Endothelial cell of umbilical vein (primary cell): ENCODE measurements at regions not wholly inside any gene's neighbourhood (a gene's known extent, or its start where the extent isn't known, plus 50 kb on each side); places are given as distances from the start of the nearest gene placed in this dataset.

Experiments used
- BruUV-seq: library from RNA; stranded (reverse); fragments of 400-500 nt; replicated peaks from 2 replicates; lab custom pipeline; 2021; lab: Mats Ljungman, UMichigan
- CTCF ChIA-PET: fragments of 300-600, 350-600 bp; sonication (Branson Sonifier 250); formaldehyde crosslinking; loops from one replicate; lab custom pipeline; 2021; ENCODE audit warnings: antibody characterized with exemption, inconsistent platforms; lab: Charles Lee
- POLR2A ChIA-PET: fragments of 300-600, 350-600 bp; sonication (Branson Sonifier 250); formaldehyde crosslinking; loops from one replicate; lab custom pipeline; 2021; ENCODE audit warnings: antibody characterized with exemption, inconsistent platforms; lab: Charles Lee
- DNase-seq: peaks from one replicate; pipeline ENCODE4 v3.0.0-alpha.2; 2011; ENCODE audit warnings: low read depth, low spot score
- FAIRE-seq: peaks from 2 replicates; lab custom pipeline; 2011; peaks lifted over from hg19 to GRCh38; lab: Jason Lieb, UNC
- H2AFZ ChIP-seq: 2 replicates; pipeline ENCODE4 v1.6.0; 2012; ENCODE audit warnings: low read depth, low read length, control low read depth, inconsistent platforms
- H3K27ac ChIP-seq: 2 replicates; pipeline ENCODE4 v1.5.1; 2011; ENCODE audit warnings: low read depth, mild to moderate bottlenecking, control low read depth, low read length, moderate library complexity; ENCODE audit not compliant: insufficient read depth
- H3K27me3 ChIP-seq, 2 experiments: 2 replicates each; pipeline versions ENCODE4 v1.6.0 to v1.6.1; 2011; ENCODE audit warnings: low read length in 2 of 2, mixed read lengths in 1 of 2; ENCODE audit not compliant: control insufficient read depth in 2 of 2, insufficient read depth in 2 of 2
- H3K36me3 ChIP-seq, 2 experiments: 2 replicates in 1 of 2; 3 replicates in 1 of 2; pipeline ENCODE4 v1.5.1; 2011; ENCODE audit warnings: low read length in 2 of 2, mild to moderate bottlenecking in 1 of 2, moderate library complexity in 1 of 2; ENCODE audit not compliant: control insufficient read depth in 2 of 2, insufficient read depth in 2 of 2; ENCODE audit errors: extremely low read depth in 1 of 2
- H3K4me1 ChIP-seq: 3 replicates; pipeline ENCODE4 v1.5.1; 2011; ENCODE audit warnings: mild to moderate bottlenecking, low read length; ENCODE audit not compliant: control insufficient read depth, insufficient read depth; ENCODE audit errors: extremely low read depth
- H3K4me2 ChIP-seq: 2 replicates; pipeline ENCODE4 v1.6.1; 2011; ENCODE audit warnings: low read length, control low read depth, mixed read lengths; ENCODE audit not compliant: insufficient read depth
- H3K4me3 ChIP-seq, 3 experiments: fragments of 200-600 bp in 1 of 3; sonication (generic), shearing (Covaris generic) in 1 of 3; replicated peaks in 1 of 3; 2 replicates each; pipeline ENCODE4 v1.5.1; 2011 to 2016; ENCODE audit warnings: control low read depth in 3 of 3, low read length in 3 of 3, mild to moderate bottlenecking in 2 of 3, inconsistent platforms in 1 of 3, low read depth in 1 of 3, moderate library complexity in 1 of 3; ENCODE audit not compliant: insufficient read depth in 1 of 3
- H3K79me2 ChIP-seq: 2 replicates; pipeline ENCODE4 v1.6.0; 2012; ENCODE audit warnings: low read length, inconsistent platforms; ENCODE audit not compliant: control insufficient read depth, insufficient read depth
- H3K9ac ChIP-seq: replicated peaks from 2 replicates; pipeline ENCODE3; 2011; ENCODE audit warnings: low read length, control low read depth; ENCODE audit not compliant: insufficient read depth; ENCODE audit errors: extremely low read depth
- H3K9me1 ChIP-seq: replicated peaks from 3 replicates; pipeline ENCODE4 v1.6.0; 2011; ENCODE audit warnings: mild to moderate bottlenecking, low read length; ENCODE audit not compliant: control insufficient read depth, insufficient read depth; ENCODE audit errors: extremely low read depth
- H3K9me3 ChIP-seq: replicated peaks from 2 replicates; pipeline ENCODE4 v1.5.1; 2012; ENCODE audit warnings: low read length, inconsistent platforms; ENCODE audit not compliant: control insufficient read depth, insufficient read depth
- H4K20me1 ChIP-seq: replicated peaks from 2 replicates; pipeline ENCODE3; 2011; ENCODE audit warnings: mild to moderate bottlenecking, low read length; ENCODE audit not compliant: control insufficient read depth, insufficient read depth; ENCODE audit errors: extremely low read depth
- CTCF ChIP-seq, 2 donors: IDR thresholded peaks; 1 replicate in 1 of 2; 2 replicates in 1 of 2; pipeline ENCODE4 v1.5.1; 2011; ENCODE audit warnings: low read length in 2 of 2, mild to moderate bottlenecking in 2 of 2, moderate library complexity in 2 of 2, control low read depth in 1 of 2, inconsistent platforms in 1 of 2, low read depth in 1 of 2; ENCODE audit not compliant: insufficient read depth in 1 of 2; ENCODE audit errors: extremely low read depth in 1 of 2
- FOS ChIP-seq: IDR thresholded peaks from 2 replicates; pipeline ENCODE4 v1.6.1; 2011; ENCODE audit warnings: mild to moderate bottlenecking, low read length, moderate library complexity, borderline replicate concordance; ENCODE audit not compliant: insufficient read depth
- GATA2 ChIP-seq: IDR thresholded peaks from 2 replicates; pipeline ENCODE4 v1.7.0; 2011; ENCODE audit warnings: low read depth, mild to moderate bottlenecking, moderate library complexity, mixed read lengths, low read length; ENCODE audit not compliant: insufficient read length, insufficient read depth
- JUN ChIP-seq: IDR thresholded peaks from 2 replicates; pipeline ENCODE4 v1.6.1; 2011; ENCODE audit warnings: borderline replicate concordance, low read depth; ENCODE audit not compliant: insufficient read length, insufficient read depth
- MAX ChIP-seq: IDR thresholded peaks from 2 replicates; pipeline ENCODE4 v1.6.1; 2011; ENCODE audit not compliant: insufficient read depth, insufficient read length
- MYC ChIP-seq: IDR thresholded peaks from one replicate; pipeline ENCODE4 v1.6.1; 2011; ENCODE audit warnings: mild to moderate bottlenecking, low read depth, low read length
- POLR2A ChIP-seq: IDR thresholded peaks from 2 replicates; pipeline ENCODE4 v1.6.1; 2012; ENCODE audit warnings: low read depth, mild to moderate bottlenecking, control low read depth, low read length
- POLR2AphosphoS5 ChIP-seq: IDR thresholded peaks from 2 replicates; pipeline ENCODE4 v1.6.1; 2012; ENCODE audit warnings: low read depth, mild to moderate bottlenecking, control low read depth, low read length, moderate library complexity; ENCODE audit not compliant: insufficient read depth
- dilution Hi-C: fragments of 300-500 bp; cut with MboI; formaldehyde crosslinking; loops from one replicate; pipeline ENCODE4 v1.15.0; 2019; ENCODE audit warnings: low sequenced_read_pairs; ENCODE audit not compliant: extremely low pct_ligation_motif_present
- intact Hi-C: fragments of 100-400 bp; cut with micrococcal nuclease; formaldehyde crosslinking; loops from one replicate; pipeline ENCODE4 v1.10.0; 2022

GRCh38 chr7:89401690-89402089 is 606.2 kb upstream of the TEX47 start:
- Histone ChIP-seq H3K27me3 (no peaks in the 10 kb centered on the region), H2AFZ (no peak overlapping the region), H3K4me3 (no peak overlapping the region), H3K4me2 (no peak overlapping the region), H3K9me3 (peaks cover 2% of the 10 kb centered on the region), H4K20me1 (no peaks in the 10 kb centered on the region), H3K9me1 (no peaks in the 10 kb centered on the region), H3K9ac (no peak overlapping the region), H3K27ac (no peak overlapping the region), H3K36me3 (no peaks in the 10 kb centered on the region), H3K79me2 (no peaks in the 10 kb centered on the region), H3K4me1 (no peaks in the 10 kb centered on the region)
- ChIA-PET CTCF (no interaction called here), POLR2A (no interaction called here)
- FAIRE-seq (no peak), DNase-seq (no peak)
- dilution Hi-C loops, result no loop called here
- intact Hi-C loops, result no loop called here
- BruUV-seq, result no TSS peak
- TF ChIP-seq POLR2A (no peak), FOS (no peak), POLR2AphosphoS5 (no peak), CTCF (IDR thresholded peaks at IDR 0.05; ENCODE audit: extremely low read depth in 1 of 2, insufficient read depth in 1 of 2, low read depth in 1 of 2, low read length in 2 of 2) (no peak), JUN (no peak), MAX (no peak), MYC (no peak), GATA2 (no peak)
